Smooth muscle cell (in vitro differentiated cells): ENCODE measurements at regions not wholly inside any gene's neighbourhood (a gene's known extent, or its start where the extent isn't known, plus 50 kb on each side); places are given as distances from the start of the nearest gene placed in this dataset.
A peak's percentile ranks its signal among the peaks of the same experiment; 100 is the strongest.

ENCODE experiments used
- DNase-seq: peaks from one replicate; lab custom pipeline; 2025; ENCODE audit not compliant: unreplicated experiment; lab: John Stamatoyannopoulos, UW
- H2AFZ ChIP-seq: fragments of 200-600 bp; sonication (generic); 2 replicates; pipeline ENCODE4 v1.6.0; 2016; ENCODE audit warnings: antibody characterized with exemption, low read depth, mild to moderate bottlenecking
- H3F3A ChIP-seq: fragments of 200-600 bp; sonication (generic); 2 replicates; pipeline ENCODE4 v1.6.0; 2017; ENCODE audit warnings: antibody characterized with exemption, low read depth
- H3K27ac ChIP-seq: fragments of 200-600 bp; sonication (generic); 2 replicates; pipeline ENCODE4 v1.5.1; 2016; ENCODE audit warnings: low read depth, mild to moderate bottlenecking
- H3K27me3 ChIP-seq: fragments of 200-600 bp; sonication (generic); 2 replicates; pipeline ENCODE4 v1.6.1; 2016; ENCODE audit warnings: low read depth, mild to moderate bottlenecking
- H3K36me3 ChIP-seq: fragments of 200-600 bp; sonication (generic); 2 replicates; pipeline ENCODE4 v1.5.1; 2016; ENCODE audit warnings: low read depth
- H3K4me1 ChIP-seq: fragments of 200-600 bp; sonication (generic); 2 replicates; pipeline ENCODE4 v1.5.1; 2016; ENCODE audit warnings: low read depth
- H3K4me2 ChIP-seq: fragments of 200-600 bp; sonication (generic); 2 replicates; pipeline ENCODE4 v1.6.0; 2016; ENCODE audit warnings: mild to moderate bottlenecking
- H3K4me3 ChIP-seq: fragments of 200-600 bp; sonication (generic); 2 replicates; pipeline ENCODE4 v1.5.1; 2016; ENCODE audit warnings: mild to moderate bottlenecking
- H3K79me2 ChIP-seq: fragments of 200-600 bp; sonication (generic); 2 replicates; pipeline ENCODE4 v1.6.0; 2016; ENCODE audit warnings: low read depth, mild to moderate bottlenecking
- H3K9ac ChIP-seq: fragments of 200-600 bp; sonication (generic); 2 replicates; pipeline ENCODE4 v1.6.0; 2016; ENCODE audit warnings: low read depth
- H3K9me3 ChIP-seq: fragments of 200-600 bp; sonication (generic); replicated peaks from 2 replicates; pipeline ENCODE4 v1.5.1; 2016; ENCODE audit warnings: low read depth
- H4K20me1 ChIP-seq: fragments of 200-600 bp; sonication (generic); 2 replicates; pipeline ENCODE4 v1.6.0; 2016; ENCODE audit warnings: low read depth
- CTCF ChIP-seq: fragments of 200-600 bp; sonication (generic); IDR thresholded peaks from 2 replicates; pipeline ENCODE4 v1.5.1; 2017; ENCODE audit warnings: borderline replicate concordance, mild to moderate bottlenecking, antibody characterized with exemption; ENCODE audit not compliant: insufficient read depth, poor library complexity, severe bottlenecking
- WGBS: methylation state at CpG from one replicate; pipeline ENCODE4 v1.1.7; 2016; ENCODE audit warnings: low lambda C conversion rate; 5-methylcytosine and 5-hydroxymethylcytosine counted together

GRCh38 chr5:143892271-143892670 lies 80.3 kb downstream of the HMHB1 start:
- Histone ChIP-seq H3K9me3 (no peaks in the 10 kb centered on the region), H2AFZ (no peak overlapping the region), H3F3A (peaks cover 28% of the 10 kb centered on the region), H3K27me3 (no peaks in the 10 kb centered on the region), H3K79me2 (no peaks in the 10 kb centered on the region), H3K9ac (no peak overlapping the region), H3K4me2 (no peak overlapping the region), H3K4me1 (peaks cover 19% of the 10 kb centered on the region), H3K36me3 (no peaks in the 10 kb centered on the region), H3K27ac (no peak overlapping the region), H4K20me1 (no peaks in the 10 kb centered on the region), H3K4me3 (no peak overlapping the region)
- 72% methylated on average over 1 of the region's 1 CpG for WGBS
- no peak for DNase-seq
- no peak for TF ChIP-seq CTCF

- Histone ChIP-seq H3K4me2 (no peak overlapping the region), H3K4me1 (peaks cover 12% of the 10 kb centered on the region), H4K20me1 (no peaks in the 10 kb centered on the region), H2AFZ (no peak overlapping the region), H3K27ac (no peak overlapping the region), H3K9ac (no peak overlapping the region), H3K9me3 (no peaks in the 10 kb centered on the region), H3K4me3 (no peak overlapping the region), H3K27me3 (no peaks in the 10 kb centered on the region), H3K36me3 (no peaks in the 10 kb centered on the region), H3F3A (peaks cover 28% of the 10 kb centered on the region), H3K79me2 (no peaks in the 10 kb centered on the region)
- no peak for DNase-seq
- TF ChIP-seq CTCF = no peak
- 70% methylated on average over 2 of the region's 2 CpGs for WGBS
Measured at GRCh38 chr5:143892908-143893307, 80.9 kb downstream of the HMHB1 start.

GRCh38 chr5:143893638-143894037 lies 81.7 kb downstream of the HMHB1 start:
- Histone ChIP-seq H3K36me3 (no peaks in the 10 kb centered on the region), H3K4me2 (no peak overlapping the region), H3K9ac (no peak overlapping the region), H3F3A (peaks cover 35% of the 10 kb centered on the region), H3K4me1 (peaks cover 14% of the 10 kb centered on the region), H3K9me3 (no peaks in the 10 kb centered on the region), H3K79me2 (no peaks in the 10 kb centered on the region), H2AFZ (no peak overlapping the region), H3K27ac (no peak overlapping the region), H4K20me1 (no peaks in the 10 kb centered on the region), H3K27me3 (no peaks in the 10 kb centered on the region), H3K4me3 (no peak overlapping the region)
- no peak for TF ChIP-seq CTCF
- no peak for DNase-seq
- WGBS = 89% methylated on average over 2 of the region's 2 CpGs

GRCh38 chr5:143896516-143896915 lies 84.6 kb downstream of the HMHB1 start:
- Histone ChIP-seq H4K20me1 (no peaks in the 10 kb centered on the region), H3K4me3 (no peak overlapping the region), H3K9ac (no peak overlapping the region), H2AFZ (peak overlapping the region; percentile 55), H3K4me1 (peaks cover 12% of the 10 kb centered on the region), H3K36me3 (no peaks in the 10 kb centered on the region), H3K4me2 (peak overlapping the region; percentile 44), H3F3A (peaks cover 26% of the 10 kb centered on the region), H3K9me3 (no peaks in the 10 kb centered on the region), H3K27ac (peak overlapping the region; percentile 78), H3K79me2 (no peaks in the 10 kb centered on the region), H3K27me3 (no peaks in the 10 kb centered on the region)
- no peak for TF ChIP-seq CTCF
- no peak for DNase-seq
- WGBS = 49% methylated on average over 2 of the region's 2 CpGs
